ENCODE measurements at regions not wholly inside any gene's neighbourhood (a gene's known extent, or its start where the extent isn't known, plus 50 kb on each side); places are given as distances from the start of the nearest gene placed in this dataset.

DNA sequence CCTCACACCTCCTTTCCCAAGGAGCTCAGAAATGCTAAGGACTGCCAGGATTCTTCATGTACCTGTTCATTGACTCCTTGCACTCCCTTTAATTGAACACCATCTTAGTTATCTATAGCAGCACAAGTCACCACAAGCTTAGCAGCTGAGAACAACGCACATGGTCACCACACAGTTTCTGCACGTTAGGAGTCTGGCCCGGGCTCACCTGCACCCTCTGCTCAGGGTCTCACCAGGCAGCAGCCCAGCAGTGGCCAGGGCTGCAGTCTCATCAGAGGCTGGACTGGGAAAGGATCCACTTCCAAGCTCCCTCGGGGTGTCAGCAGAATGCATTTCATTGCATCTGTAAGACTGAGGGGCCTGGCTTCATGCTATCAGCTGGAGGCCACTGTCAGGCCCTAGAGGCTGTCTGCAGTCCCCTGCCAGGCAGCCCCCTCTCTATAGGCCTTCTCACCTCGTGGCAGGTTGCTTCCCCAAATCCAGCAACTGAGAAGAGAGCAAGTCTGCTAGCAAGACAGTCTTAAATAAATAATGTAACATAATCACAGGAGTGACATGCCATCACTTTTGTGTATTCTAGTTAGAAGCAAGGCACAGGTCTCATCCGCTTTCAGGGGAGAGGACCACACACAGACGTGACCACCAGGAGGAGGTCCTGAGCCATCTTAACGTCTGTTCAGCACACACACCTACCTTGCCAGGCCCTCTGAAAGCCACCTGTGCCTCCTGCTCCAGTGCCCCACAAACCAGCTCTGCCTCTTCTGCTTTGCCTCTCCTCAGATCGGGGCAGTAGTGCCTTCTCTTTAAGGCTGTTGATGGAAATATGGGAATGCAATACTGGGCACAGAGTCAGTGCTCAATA lies 165.2 kb upstream of the CST7 start:
- intact Hi-C loops (cut with micrococcal nuclease), result loop anchor here (2.0 to 5.0 kb wide), 2 partner anchors 133 to 281 kb away; no protein-coding TSS in a partner anchor
- Mint-ChIP-seq H3K36me3 (ENCODE audit: low read depth) (no peaks in the 10 kb centered on the region), H3K27me3 (peaks cover 3% of the 10 kb centered on the region), H3K27ac (no peak overlapping the region), H3K4me1 (peaks cover 9% of the 10 kb centered on the region), H3K4me3 (no peak overlapping the region), H3K9me3 (no peaks in the 10 kb centered on the region)
- ATAC-seq (ENCODE audit: low read depth) (no peak), DNase-seq (no peak)
- TF ChIP-seq, protein P1, sequence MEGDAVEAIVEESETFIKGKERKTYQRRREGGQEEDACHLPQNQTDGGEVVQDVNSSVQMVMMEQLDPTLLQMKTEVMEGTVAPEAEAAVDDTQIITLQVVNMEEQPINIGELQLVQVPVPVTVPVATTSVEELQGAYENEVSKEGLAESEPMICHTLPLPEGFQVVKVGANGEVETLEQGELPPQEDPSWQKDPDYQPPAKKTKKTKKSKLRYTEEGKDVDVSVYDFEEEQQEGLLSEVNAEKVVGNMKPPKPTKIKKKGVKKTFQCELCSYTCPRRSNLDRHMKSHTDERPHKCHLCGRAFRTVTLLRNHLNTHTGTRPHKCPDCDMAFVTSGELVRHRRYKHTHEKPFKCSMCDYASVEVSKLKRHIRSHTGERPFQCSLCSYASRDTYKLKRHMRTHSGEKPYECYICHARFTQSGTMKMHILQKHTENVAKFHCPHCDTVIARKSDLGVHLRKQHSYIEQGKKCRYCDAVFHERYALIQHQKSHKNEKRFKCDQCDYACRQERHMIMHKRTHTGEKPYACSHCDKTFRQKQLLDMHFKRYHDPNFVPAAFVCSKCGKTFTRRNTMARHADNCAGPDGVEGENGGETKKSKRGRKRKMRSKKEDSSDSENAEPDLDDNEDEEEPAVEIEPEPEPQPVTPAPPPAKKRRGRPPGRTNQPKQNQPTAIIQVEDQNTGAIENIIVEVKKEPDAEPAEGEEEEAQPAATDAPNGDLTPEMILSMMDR (IDR thresholded peaks at IDR 0.05), result no peak
- ChIA-PET CTCF (interaction anchor here (1.9 kb wide), 1 partner anchor 134 kb away, joined by 4 read pairs; no protein-coding TSS in a partner anchor), POLR2A (no interaction called here)

DNA sequence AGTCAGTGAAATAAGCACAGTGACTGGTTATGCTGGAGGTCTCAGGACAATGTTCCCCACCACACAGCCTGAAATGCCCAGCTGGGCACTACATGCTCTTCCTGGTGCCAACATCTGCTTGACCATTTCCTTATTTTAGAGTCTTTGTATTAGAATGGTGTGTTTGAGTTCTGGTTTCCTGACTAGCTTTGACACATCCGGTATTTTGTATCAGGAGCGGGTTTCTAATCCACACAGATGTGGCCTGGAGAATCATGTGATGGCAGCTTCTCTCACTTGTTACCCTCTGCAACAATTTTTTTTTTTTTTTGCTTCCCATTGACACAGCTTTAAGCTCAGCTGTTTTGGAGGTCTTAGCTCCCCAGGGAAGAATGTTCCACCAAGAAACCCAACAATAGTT lies 164.5 kb upstream of the CST7 start:
- CTCF ChIA-PET, result interaction anchor here (1.9 kb wide), 1 partner anchor 133 kb away, joined by 4 read pairs; no protein-coding TSS in a partner anchor
- no peak overlapping the region for H3K27ac Mint-ChIP-seq
- TF ChIP-seq, protein P1 (IDR thresholded peaks at IDR 0.05), result no peak

DNA sequence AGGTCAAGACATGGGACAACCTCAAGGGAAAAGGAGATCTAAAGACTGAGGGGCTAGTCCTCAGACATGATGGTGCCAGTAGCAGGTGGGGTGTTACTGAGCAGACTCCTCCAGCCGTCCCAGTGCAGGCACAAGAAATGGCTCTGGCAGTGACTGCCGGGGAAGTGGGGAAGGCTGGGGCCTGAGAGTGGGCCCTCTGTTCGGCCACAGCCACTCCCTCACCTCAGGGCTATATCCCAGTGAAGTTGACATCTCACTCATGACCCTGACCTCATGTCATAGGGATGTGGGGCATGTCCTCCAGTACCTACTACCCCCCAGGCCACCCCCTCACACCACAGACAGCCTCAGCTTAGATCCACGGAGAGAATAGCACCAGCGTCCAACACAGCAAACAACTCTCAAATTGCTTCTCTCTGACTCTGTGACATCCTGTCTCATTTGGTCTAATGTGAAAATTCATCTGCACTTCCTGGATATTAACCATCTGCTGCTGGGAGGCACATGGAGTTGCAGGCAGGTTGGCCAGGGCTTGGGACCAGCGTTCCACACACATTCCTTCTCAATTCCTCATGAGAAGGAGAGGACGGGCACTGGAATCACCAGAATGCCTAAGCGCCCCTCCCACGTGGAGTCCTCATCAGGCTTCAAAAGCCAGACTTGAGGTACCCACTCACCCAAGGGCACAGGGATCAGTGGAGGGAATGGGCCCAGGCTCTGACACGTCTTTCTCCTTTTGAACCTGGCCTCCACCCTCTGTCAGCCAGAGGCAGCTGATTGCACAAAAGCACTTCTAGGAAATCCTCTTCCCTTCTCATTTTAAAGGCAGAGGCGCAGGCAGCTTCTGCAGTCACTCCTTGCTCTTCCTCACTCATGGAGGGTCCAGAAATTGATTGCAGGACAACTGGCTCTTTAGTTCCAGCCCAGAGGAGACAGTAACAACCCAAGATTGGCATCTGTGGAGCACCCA lies 163.6 kb upstream of the CST7 start:
- TF ChIP-seq, protein P1 (IDR thresholded peaks at IDR 0.05), result no peak
- Mint-ChIP-seq H3K27me3 (peaks cover under 1% of the 10 kb centered on the region), H3K9me3 (no peaks in the 10 kb centered on the region), H3K36me3 (ENCODE audit: low read depth) (no peaks in the 10 kb centered on the region), H3K27ac (no peak overlapping the region), H3K4me1 (peaks cover 4% of the 10 kb centered on the region), H3K4me3 (no peak overlapping the region)
- intact Hi-C loops (cut with micrococcal nuclease), result loop anchor here (2.0 kb wide), 1 partner anchor 279 kb away; no protein-coding TSS in a partner anchor
- DNase-seq (no peak), ATAC-seq (ENCODE audit: low read depth) (no peak)
- POLR2A ChIA-PET, result no interaction called here
- CTCF ChIA-PET, result no interaction called here

More for the DNA sequence above, 164.5 kb upstream of the CST7 start:
- intact Hi-C loops (cut with micrococcal nuclease), result loop anchor here (2.0 to 5.0 kb wide), 2 partner anchors 133 to 280 kb away; no protein-coding TSS in a partner anchor
- POLR2A ChIA-PET, result no interaction called here
- no peaks in the 10 kb centered on the region for H3K36me3 Mint-ChIP-seq (ENCODE audit: low read depth)
- DNase-seq, result no peak
- peaks cover 7% of the 10 kb centered on the region for H3K4me1 Mint-ChIP-seq
- no peak overlapping the region for H3K4me3 Mint-ChIP-seq
- no peak for ATAC-seq (ENCODE audit: low read depth)
- peaks cover 3% of the 10 kb centered on the region for H3K27me3 Mint-ChIP-seq
- H3K9me3 Mint-ChIP-seq, result no peaks in the 10 kb centered on the region

DNA sequence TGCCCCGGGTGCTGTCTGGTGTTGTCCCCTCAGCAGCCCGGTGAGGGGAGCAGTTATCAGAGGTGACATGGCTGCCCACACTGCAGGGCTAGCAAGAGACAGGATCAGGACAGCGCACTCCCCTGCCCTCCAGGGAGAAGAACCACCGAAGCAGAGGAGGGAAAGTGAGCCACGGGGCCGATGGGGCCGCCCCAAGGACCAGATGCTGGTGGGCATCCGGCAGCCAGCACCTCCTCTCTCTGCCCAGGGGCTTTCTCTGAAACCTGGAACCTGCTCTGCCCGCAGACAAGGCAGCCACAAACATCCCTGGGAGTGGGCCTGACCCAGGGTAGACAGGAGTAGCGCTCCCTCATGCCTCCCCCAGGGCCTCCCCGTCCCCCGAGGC lies 163.0 kb upstream of the CST7 start:
- no peak overlapping the region for H3K27ac Mint-ChIP-seq
- H3K9me3 Mint-ChIP-seq, result no peaks in the 10 kb centered on the region
- POLR2A ChIA-PET, result no interaction called here
- TF ChIP-seq, protein P1 (IDR thresholded peaks at IDR 0.05), result no peak
- H3K27me3 Mint-ChIP-seq, result no peaks in the 10 kb centered on the region
- H3K4me3 Mint-ChIP-seq, result no peak overlapping the region
- no peaks in the 10 kb centered on the region for H3K4me1 Mint-ChIP-seq
- CTCF ChIA-PET, result no interaction called here
- ATAC-seq (ENCODE audit: low read depth) (no peak), DNase-seq (no peak)
- intact Hi-C loops (cut with micrococcal nuclease), result no loop called here
- H3K36me3 Mint-ChIP-seq (ENCODE audit: low read depth), result no peaks in the 10 kb centered on the region

DNA sequence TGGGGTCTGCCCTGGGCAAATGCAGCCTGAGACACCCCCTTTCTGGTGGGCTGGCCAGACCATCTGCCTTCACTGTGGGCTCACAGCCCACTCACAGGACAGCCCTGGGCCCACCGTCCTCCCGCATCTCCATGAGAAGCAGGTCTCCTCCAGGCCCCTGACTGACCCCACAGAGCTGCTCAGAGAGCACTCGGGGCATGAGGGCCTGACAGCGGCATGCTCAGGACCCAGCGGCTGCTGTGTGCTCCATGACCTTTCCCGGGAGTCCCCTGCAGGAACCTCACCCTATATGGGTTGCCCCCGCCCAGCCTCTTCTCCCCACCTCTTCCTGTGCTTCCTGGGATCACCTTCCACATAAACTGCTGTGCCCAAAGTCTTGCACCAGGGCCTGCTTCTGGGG lies 162.4 kb upstream of the CST7 start:
- Mint-ChIP-seq H3K4me1 (no peaks in the 10 kb centered on the region), H3K36me3 (ENCODE audit: low read depth) (no peaks in the 10 kb centered on the region), H3K27me3 (no peaks in the 10 kb centered on the region), H3K9me3 (no peaks in the 10 kb centered on the region), H3K27ac (no peak overlapping the region), H3K4me3 (no peak overlapping the region)
- TF ChIP-seq, protein P1 (IDR thresholded peaks at IDR 0.05), result no peak
- ChIA-PET POLR2A (no interaction called here), CTCF (no interaction called here)
- intact Hi-C loops (cut with micrococcal nuclease), result no loop called here
- DNase-seq (no peak), ATAC-seq (ENCODE audit: low read depth) (no peak)
